ENCODE measurements at regions not wholly inside any gene's neighbourhood (a gene's known extent, or its start where the extent isn't known, plus 50 kb on each side); places are given as distances from the start of the nearest gene placed in this dataset.

DNA sequence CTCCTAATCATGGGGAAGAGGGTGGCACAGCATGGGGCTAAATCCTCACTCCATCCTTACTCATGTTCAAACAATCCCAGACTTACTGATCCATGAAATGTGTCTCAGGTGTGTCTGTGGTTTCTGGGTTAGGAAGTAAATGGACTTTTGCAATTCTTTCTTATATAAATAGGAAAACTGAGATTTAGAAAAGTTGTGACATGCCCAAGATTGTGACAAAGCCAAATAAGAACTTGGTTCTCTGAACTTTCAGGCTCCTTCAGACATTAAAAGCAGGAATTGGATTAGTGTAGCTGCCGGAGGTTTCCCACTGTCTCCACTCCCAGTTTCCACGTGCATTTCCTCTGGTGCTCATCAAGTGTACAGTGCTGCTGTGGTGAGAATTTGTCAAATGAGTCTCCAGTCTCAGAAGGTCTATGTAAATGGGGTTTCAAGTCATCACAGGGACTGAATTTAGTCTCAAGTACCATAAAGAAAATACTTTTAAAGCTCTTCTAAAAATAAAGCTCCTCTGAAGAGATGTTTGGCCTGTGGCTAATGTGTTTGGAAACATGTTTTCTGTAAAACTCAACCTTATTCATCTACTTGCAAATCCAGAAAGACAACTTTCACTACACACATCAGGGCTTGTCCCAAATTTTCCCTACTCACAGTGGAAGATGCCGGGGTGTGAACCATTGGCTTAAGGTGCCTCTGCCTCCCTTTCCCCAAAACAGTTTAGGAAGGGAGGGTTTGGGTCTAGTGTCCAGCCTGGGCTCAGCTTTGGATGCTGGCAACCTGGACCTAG is 115.2 kb downstream of the NGF start:
- H3K27ac Mint-ChIP-seq = no peak overlapping the region
- DNase-seq (no peak), ATAC-seq (no peak)
- peaks cover 0 to 30% (median 17%) of the 10 kb centered on the region in 5 donors for H3K27me3 Mint-ChIP-seq
- H3K4me3 Mint-ChIP-seq = no peak overlapping the region
- ChIA-PET POLR2A (no interaction called here), CTCF (no interaction called here)
- peaks cover 0 to 3% (median 0%) of the 10 kb centered on the region in 5 donors for H3K36me3 Mint-ChIP-seq
- H3K9me3 ChIP-seq (ENCODE audit: control insufficient read depth in 2 of 3, low read length in 3 of 3) = no peaks in the 10 kb centered on the region
- no peak overlapping the region for H3K27ac ChIP-seq (ENCODE audit: low read depth, low read length)
- H3K4me1 Mint-ChIP-seq = no peaks in the 10 kb centered on the region
- intact Hi-C loops (cut with micrococcal nuclease) = no loop called here
- no peak overlapping the region for H3K4me3 ChIP-seq (ENCODE audit: low read length)
- H3K36me3 ChIP-seq (ENCODE audit: control insufficient read depth in 2 of 3, insufficient read depth in 3 of 3, low read length in 3 of 3) = no peaks in the 10 kb centered on the region
- peaks cover 0 to 1% (median 0%) of the 10 kb centered on the region in 11 donors for H3K9me3 Mint-ChIP-seq
- no peaks in the 10 kb centered on the region for H3K27me3 ChIP-seq (ENCODE audit: control insufficient read depth in 2 of 2, insufficient read depth in 2 of 2, low read length in 2 of 2)
- H3K4me1 ChIP-seq (ENCODE audit: control insufficient read depth in 2 of 2, insufficient read depth in 2 of 2, low read length in 2 of 2) = no peaks in the 10 kb centered on the region

DNA sequence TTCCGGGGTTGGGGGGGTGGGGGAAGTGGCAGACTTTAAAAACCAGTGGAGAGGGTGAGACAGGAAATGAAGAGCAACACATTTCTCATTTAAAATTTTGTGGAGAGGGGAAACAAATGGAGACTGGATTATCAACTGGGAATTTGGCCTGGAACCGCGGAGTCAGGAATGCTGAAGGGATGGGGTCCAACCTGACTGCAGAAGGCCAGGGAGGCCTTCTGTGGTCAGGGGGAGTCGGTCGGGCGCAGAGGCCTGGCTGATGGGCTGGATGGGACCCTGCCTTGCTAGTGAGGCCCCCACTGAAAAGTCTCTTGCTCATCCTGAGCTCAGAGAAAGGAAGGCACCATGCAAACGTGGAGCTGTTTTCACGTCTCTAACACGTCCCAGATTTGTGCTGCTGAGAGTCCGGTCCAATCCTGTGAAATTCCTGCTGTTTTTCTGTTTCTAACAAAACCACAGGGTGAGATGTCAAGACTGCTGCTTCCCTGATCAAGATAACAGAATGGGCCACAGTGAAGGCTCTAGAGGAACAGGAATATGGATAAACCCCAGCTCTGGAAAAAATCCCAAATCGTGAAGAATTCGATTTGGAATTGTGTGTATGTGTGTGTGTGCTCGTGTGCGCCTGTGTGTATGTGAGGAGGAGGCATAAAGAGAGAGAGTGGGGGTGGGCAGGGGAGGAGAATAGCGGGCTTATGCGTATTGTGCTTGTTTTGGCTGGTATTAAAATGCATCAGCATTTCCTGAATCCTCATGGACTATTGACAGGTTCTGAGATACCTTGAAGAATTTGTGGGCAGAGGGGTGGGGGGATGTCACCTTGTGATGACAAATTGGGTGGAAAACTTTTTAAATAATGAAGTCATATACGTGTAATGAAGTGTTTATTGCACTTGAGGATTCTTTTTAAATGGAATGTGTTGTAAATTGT is 117.4 kb downstream of the NGF start:
- DNase-seq (no peak), ATAC-seq (no peak)
- Histone ChIP-seq H3K9me3 (ENCODE audit: control insufficient read depth in 2 of 3, low read length in 3 of 3) (no peaks in the 10 kb centered on the region), H3K36me3 (ENCODE audit: control insufficient read depth in 2 of 3, insufficient read depth in 3 of 3, low read length in 3 of 3) (no peaks in the 10 kb centered on the region), H3K27me3 (ENCODE audit: control insufficient read depth in 2 of 2, insufficient read depth in 2 of 2, low read length in 2 of 2) (no peaks in the 10 kb centered on the region), H3K4me3 (ENCODE audit: low read length) (no peak overlapping the region), H3K4me1 (ENCODE audit: control insufficient read depth in 2 of 2, insufficient read depth in 2 of 2, low read length in 2 of 2) (no peaks in the 10 kb centered on the region), H3K27ac (ENCODE audit: low read depth, low read length) (no peak overlapping the region)
- H3K36me3 Mint-ChIP-seq = peaks cover 0 to 3% (median 0%) of the 10 kb centered on the region in 5 donors
- H3K27me3 Mint-ChIP-seq = peaks cover 0 to 38% (median 17%) of the 10 kb centered on the region in 5 donors
- POLR2A ChIA-PET = no interaction called here
- H3K4me1 Mint-ChIP-seq = no peaks in the 10 kb centered on the region
- peaks cover 0 to 2% (median 0%) of the 10 kb centered on the region in 11 donors for H3K9me3 Mint-ChIP-seq
- H3K27ac Mint-ChIP-seq = no peak overlapping the region
- no peak overlapping the region for H3K4me3 Mint-ChIP-seq
- intact Hi-C loops (cut with micrococcal nuclease) = no loop called here
- CTCF ChIA-PET = no interaction called here

DNA sequence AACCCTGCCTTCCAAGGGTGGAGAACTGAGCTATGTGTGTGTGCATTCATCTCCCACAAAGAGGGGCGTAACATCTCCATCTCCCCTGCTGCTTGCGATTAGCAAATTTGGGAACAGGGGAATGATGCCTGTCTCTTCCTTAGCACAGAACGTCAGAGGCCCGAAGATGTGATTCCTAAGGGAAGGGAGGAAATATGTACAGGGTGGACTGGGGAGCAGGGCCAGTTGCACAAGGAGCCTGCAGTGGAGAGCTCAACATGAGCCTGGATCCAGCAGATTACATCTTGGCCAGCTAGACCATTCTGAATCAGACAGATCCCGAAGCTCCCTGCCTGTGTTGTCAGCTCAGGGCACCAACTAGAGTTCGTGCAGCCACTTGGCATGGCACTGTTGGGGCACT is 118.1 kb downstream of the NGF start:
- ChIA-PET CTCF (no interaction called here), POLR2A (no interaction called here)
- Mint-ChIP-seq H3K9me3 (peaks cover 0 to 2% (median 0%) of the 10 kb centered on the region in 11 donors), H3K4me1 (no peaks in the 10 kb centered on the region), H3K27ac (no peak overlapping the region), H3K27me3 (peaks cover 0 to 38% (median 19%) of the 10 kb centered on the region in 5 donors), H3K36me3 (peaks cover 0 to 3% (median 0%) of the 10 kb centered on the region in 5 donors), H3K4me3 (no peak overlapping the region)
- H3K4me1 ChIP-seq (ENCODE audit: control insufficient read depth in 2 of 2, insufficient read depth in 2 of 2, low read length in 2 of 2) = no peaks in the 10 kb centered on the region
- H3K9me3 ChIP-seq (ENCODE audit: control insufficient read depth in 2 of 3, low read length in 3 of 3) = no peaks in the 10 kb centered on the region
- H3K27ac ChIP-seq (ENCODE audit: low read depth, low read length) = no peak overlapping the region
- H3K36me3 ChIP-seq (ENCODE audit: control insufficient read depth in 2 of 3, insufficient read depth in 3 of 3, low read length in 3 of 3) = no peaks in the 10 kb centered on the region
- ATAC-seq (no peak), DNase-seq (no peak)
- no peak overlapping the region for H3K4me3 ChIP-seq (ENCODE audit: low read length)
- intact Hi-C loops (cut with micrococcal nuclease) = no loop called here
- H3K27me3 ChIP-seq (ENCODE audit: control insufficient read depth in 2 of 2, insufficient read depth in 2 of 2, low read length in 2 of 2) = no peaks in the 10 kb centered on the region

DNA sequence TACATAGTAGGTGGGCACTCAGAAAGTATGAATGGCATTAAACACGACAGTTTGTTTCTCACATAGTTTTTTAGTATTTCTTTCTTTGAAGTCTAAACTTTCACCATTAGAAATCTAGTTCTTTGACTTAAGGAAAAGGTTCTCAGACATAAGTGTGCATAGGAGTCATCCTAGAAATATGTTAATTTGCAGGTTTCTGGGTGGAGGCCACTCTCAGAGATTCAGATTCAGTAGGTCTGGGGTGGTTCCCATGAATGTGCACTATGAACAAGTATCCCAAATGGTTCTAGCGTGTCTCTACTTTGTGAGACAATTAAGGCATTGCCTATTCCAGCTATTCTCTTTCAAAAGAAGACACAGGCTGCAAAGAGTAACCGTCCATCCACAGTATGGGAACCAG is 119.3 kb downstream of the NGF start:
- H3K4me1 ChIP-seq (ENCODE audit: control insufficient read depth in 2 of 2, insufficient read depth in 2 of 2, low read length in 2 of 2) = no peaks in the 10 kb centered on the region
- Mint-ChIP-seq H3K9me3 (peaks cover 0 to 2% (median 0%) of the 10 kb centered on the region in 11 donors), H3K36me3 (peaks cover 0 to 3% (median 0%) of the 10 kb centered on the region in 5 donors), H3K4me3 (no peak overlapping the region), H3K27me3 (peaks cover 0 to 38% (median 22%) of the 10 kb centered on the region in 5 donors), H3K27ac (no peak overlapping the region), H3K4me1 (no peaks in the 10 kb centered on the region)
- H3K27ac ChIP-seq (ENCODE audit: low read depth, low read length) = no peak overlapping the region
- ATAC-seq = no peak
- H3K36me3 ChIP-seq (ENCODE audit: control insufficient read depth in 2 of 3, insufficient read depth in 3 of 3, low read length in 3 of 3) = no peaks in the 10 kb centered on the region
- no peak for DNase-seq
- H3K9me3 ChIP-seq (ENCODE audit: control insufficient read depth in 2 of 3, low read length in 3 of 3) = no peaks in the 10 kb centered on the region
- H3K27me3 ChIP-seq (ENCODE audit: control insufficient read depth in 2 of 2, insufficient read depth in 2 of 2, low read length in 2 of 2) = no peaks in the 10 kb centered on the region
- intact Hi-C loops (cut with micrococcal nuclease) = no loop called here
- ChIA-PET CTCF (no interaction called here), POLR2A (no interaction called here)
- no peak overlapping the region for H3K4me3 ChIP-seq (ENCODE audit: low read length)

DNA sequence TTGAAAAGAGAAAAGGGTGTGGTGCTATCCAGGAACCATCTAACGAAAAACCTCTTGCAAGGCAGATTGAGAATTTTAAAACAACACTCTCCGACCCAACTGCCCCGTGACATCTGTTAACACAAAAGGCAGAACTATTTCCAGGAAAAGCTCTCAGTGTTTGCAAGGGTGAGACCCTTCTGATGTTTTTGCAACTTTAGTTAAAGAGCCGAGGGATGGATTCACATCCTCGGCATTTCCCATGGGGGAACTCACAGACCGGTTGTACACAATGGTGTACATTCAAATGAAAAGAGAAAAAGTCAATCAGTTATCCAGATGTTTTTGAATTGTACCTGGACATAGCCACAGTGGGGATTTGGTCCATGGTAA is 120.0 kb downstream of the NGF start:
- Mint-ChIP-seq H3K36me3 (peaks cover 0 to 3% (median 0%) of the 10 kb centered on the region in 5 donors), H3K9me3 (peaks cover 0 to 2% (median 0%) of the 10 kb centered on the region in 11 donors)
- ATAC-seq = no peak

DNA sequence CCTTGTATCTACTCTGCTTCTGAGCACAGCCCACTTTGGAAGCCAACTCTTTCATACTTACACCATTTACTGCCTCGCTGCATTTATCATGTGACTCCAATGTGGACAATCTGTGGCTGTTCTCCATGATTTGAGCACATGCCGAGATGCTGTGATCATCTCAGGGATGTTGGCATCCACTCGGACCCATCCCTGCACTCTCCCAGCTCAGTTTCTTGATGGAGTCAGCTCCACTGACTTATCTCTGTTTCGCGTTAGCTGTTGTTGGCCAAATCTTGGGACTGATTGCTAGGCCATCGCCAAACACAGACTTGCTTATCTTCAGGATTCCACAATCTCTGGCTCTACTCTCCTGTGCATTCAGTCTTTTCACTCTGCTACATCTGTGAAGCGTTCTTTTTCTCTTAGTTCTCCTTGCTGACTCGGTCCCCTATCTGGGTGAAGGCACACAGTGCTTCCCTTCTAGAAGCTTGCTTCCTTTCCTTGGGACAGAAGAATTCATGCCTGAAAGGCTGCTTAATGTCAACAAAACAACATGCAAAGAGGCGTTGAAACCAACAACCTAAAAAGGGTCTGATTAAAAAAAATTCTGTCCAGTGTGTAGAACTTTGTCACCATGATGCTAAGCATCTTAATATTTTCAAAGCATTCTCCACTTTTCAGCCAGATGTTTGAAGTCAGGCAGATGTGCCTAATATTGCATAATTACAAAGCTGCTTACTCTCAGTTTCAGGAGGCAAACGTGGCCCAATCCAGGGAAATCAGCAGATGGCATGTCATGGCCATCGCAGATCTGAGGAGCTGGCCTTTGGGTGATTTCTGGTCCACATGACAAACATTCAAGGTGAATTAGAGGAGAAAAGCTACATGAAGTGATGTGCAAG is 120.7 kb downstream of the NGF start:
- DNase-seq (no peak), ATAC-seq (no peak)
- ChIA-PET POLR2A (no interaction called here), CTCF (no interaction called here)
- no peak overlapping the region for H3K27ac Mint-ChIP-seq
- no peak overlapping the region for H3K4me3 Mint-ChIP-seq
- peaks cover 0 to 3% (median 0%) of the 10 kb centered on the region in 5 donors for H3K36me3 Mint-ChIP-seq
- Histone ChIP-seq H3K27ac (ENCODE audit: low read depth, low read length) (no peak overlapping the region), H3K4me3 (ENCODE audit: low read length) (no peak overlapping the region), H3K4me1 (ENCODE audit: control insufficient read depth in 2 of 2, insufficient read depth in 2 of 2, low read length in 2 of 2) (no peaks in the 10 kb centered on the region), H3K36me3 (ENCODE audit: control insufficient read depth in 2 of 3, insufficient read depth in 3 of 3, low read length in 3 of 3) (no peaks in the 10 kb centered on the region), H3K9me3 (ENCODE audit: control insufficient read depth in 2 of 3, low read length in 3 of 3) (no peaks in the 10 kb centered on the region), H3K27me3 (ENCODE audit: control insufficient read depth in 2 of 2, insufficient read depth in 2 of 2, low read length in 2 of 2) (no peaks in the 10 kb centered on the region)
- H3K9me3 Mint-ChIP-seq = peaks cover 0 to 2% (median 0%) of the 10 kb centered on the region in 11 donors
- no peaks in the 10 kb centered on the region for H3K4me1 Mint-ChIP-seq
- H3K27me3 Mint-ChIP-seq = peaks cover 0 to 31% (median 22%) of the 10 kb centered on the region in 5 donors
- intact Hi-C loops (cut with micrococcal nuclease) = no loop called here

More for the DNA sequence above, 120.0 kb downstream of the NGF start:
- Mint-ChIP-seq H3K27ac (no peak overlapping the region), H3K4me3 (no peak overlapping the region), H3K27me3 (peaks cover 0 to 34% (median 22%) of the 10 kb centered on the region in 5 donors), H3K4me1 (no peaks in the 10 kb centered on the region)
- Histone ChIP-seq H3K36me3 (ENCODE audit: control insufficient read depth in 2 of 3, insufficient read depth in 3 of 3, low read length in 3 of 3) (no peaks in the 10 kb centered on the region), H3K27ac (ENCODE audit: low read depth, low read length) (no peak overlapping the region), H3K4me1 (ENCODE audit: control insufficient read depth in 2 of 2, insufficient read depth in 2 of 2, low read length in 2 of 2) (no peaks in the 10 kb centered on the region), H3K27me3 (ENCODE audit: control insufficient read depth in 2 of 2, insufficient read depth in 2 of 2, low read length in 2 of 2) (no peaks in the 10 kb centered on the region), H3K4me3 (ENCODE audit: low read length) (no peak overlapping the region), H3K9me3 (ENCODE audit: control insufficient read depth in 2 of 3, low read length in 3 of 3) (no peaks in the 10 kb centered on the region)
- DNase-seq = no peak
- intact Hi-C loops (cut with micrococcal nuclease) = no loop called here
- ChIA-PET CTCF (no interaction called here), POLR2A (no interaction called here)
